Esophagus muscularis mucosa (tissue), 4 donors: ENCODE measurements at regions not wholly inside any gene's neighbourhood (a gene's known extent, or its start where the extent isn't known, plus 50 kb on each side); places are given as distances from the start of the nearest gene placed in this dataset.

Experiments used
- DNase-seq: peaks from one replicate; pipeline ENCODE4 v3.0.0-alpha.2; 2017; ENCODE audit errors: extremely low spot score
- H3K27ac ChIP-seq, 4 donors: fragments of 200-600 bp; sonication (generic); replicated peaks in 1 of 4; 1 replicate in 3 of 4; 2 replicates in 1 of 4; pipeline ENCODE4 v1.5.1; 2016 to 2019; ENCODE audit warnings: mild to moderate bottlenecking in 1 of 4
- H3K27me3 ChIP-seq, 4 donors: fragments of 200-600 bp; sonication (generic); one replicate each; pipeline versions ENCODE4 v1.5.1 to v1.6.0; 2016 to 2019
- H3K36me3 ChIP-seq, 4 donors: fragments of 200-600 bp; sonication (generic); one replicate each; pipeline ENCODE4 v1.5.1; 2016 to 2019
- H3K4me1 ChIP-seq, 4 donors: fragments of 200-600 bp; sonication (generic); one replicate each; pipeline ENCODE4 v1.5.1; 2016 to 2019
- H3K4me3 ChIP-seq, 4 donors: fragments of 200-600 bp; sonication (generic); 1 replicate in 2 of 4; 2 replicates in 2 of 4; pipeline ENCODE4 v1.5.1; 2016 to 2019; ENCODE audit warnings: mild to moderate bottlenecking in 4 of 4, moderate library complexity in 1 of 4
- H3K9me3 ChIP-seq, 4 donors: fragments of 200-600 bp; sonication (generic); 1 replicate in 3 of 4; 2 replicates in 1 of 4; pipeline ENCODE4 v1.5.1; 2016 to 2019
- EP300 ChIP-seq: sonication (generic); formaldehyde crosslinking; IDR thresholded peaks from one replicate; pipeline ENCODE4 v1.6.1; 2017; ENCODE audit warnings: antibody characterized with exemption
- POLR2A ChIP-seq: fragments of 450-650 bp; IDR thresholded peaks from one replicate; pipeline ENCODE4 v1.6.1; 2017; ENCODE audit warnings: antibody characterized with exemption, moderate library complexity, mild to moderate bottlenecking, low read depth
- POLR2AphosphoS5 ChIP-seq, 2 donors: sonication (generic); formaldehyde crosslinking; IDR thresholded peaks; one replicate each; pipeline ENCODE4 v1.6.1; 2017; ENCODE audit warnings: antibody characterized with exemption in 2 of 2
- WGBS: methylation state at CpG from one replicate; pipeline ENCODE4 v1.1.5; 2018; 5-methylcytosine and 5-hydroxymethylcytosine counted together
- intact Hi-C: fragments of 100-400 bp; cut with DNase I; formaldehyde crosslinking; loops from one replicate; pipeline ENCODE4 v1.15.1; 2023
- TF ChIP-seq, protein P1 (sequence below), 3 experiments: fragments of 200-600 bp in 2 of 3; fragments of 450-650 bp in 1 of 3; sonication (generic) in 2 of 3; IDR thresholded peaks; one replicate each; pipeline ENCODE4 v1.5.1; 2017 to 2019; ENCODE audit warnings: antibody characterized with exemption in 3 of 3, mild to moderate bottlenecking in 2 of 3, moderate library complexity in 1 of 3

DNA sequence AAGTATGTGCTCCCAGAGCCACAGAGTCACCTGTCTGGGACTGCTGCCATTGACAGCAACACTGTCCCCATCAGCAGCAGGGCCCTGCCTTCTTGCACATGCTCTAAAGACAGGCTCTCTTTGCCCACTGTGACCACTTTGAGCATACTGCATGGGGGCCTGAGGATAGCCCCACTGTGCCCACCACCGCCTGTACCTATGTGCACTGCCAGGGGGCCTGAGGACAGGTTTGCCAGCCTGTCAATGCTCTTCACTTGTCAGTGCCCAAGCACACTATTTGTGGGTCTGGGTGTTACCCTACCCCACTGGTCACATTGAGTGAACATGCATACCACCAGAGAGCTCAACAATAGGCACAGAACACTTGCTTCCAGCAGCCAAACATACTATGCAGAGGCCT lies 1137.0 kb upstream of the FANCL start:
- Histone ChIP-seq H3K9me3 (peaks cover 0 to 12% (median 4%) of the 10 kb centered on the region in 4 donors), H3K27ac (no peak overlapping the region), H3K4me1 (no peaks in the 10 kb centered on the region), H3K36me3 (no peaks in the 10 kb centered on the region), H3K4me3 (no peak overlapping the region), H3K27me3 (no peaks in the 10 kb centered on the region)
- no CpG with 5 or more reads among the region's 1 CpG for WGBS
- intact Hi-C loops: no loop called here
- DNase-seq: no peak
- TF ChIP-seq POLR2A: no peak
- TF ChIP-seq POLR2AphosphoS5 (IDR thresholded peaks at IDR 0.05): no peak
- TF ChIP-seq, protein P1, sequence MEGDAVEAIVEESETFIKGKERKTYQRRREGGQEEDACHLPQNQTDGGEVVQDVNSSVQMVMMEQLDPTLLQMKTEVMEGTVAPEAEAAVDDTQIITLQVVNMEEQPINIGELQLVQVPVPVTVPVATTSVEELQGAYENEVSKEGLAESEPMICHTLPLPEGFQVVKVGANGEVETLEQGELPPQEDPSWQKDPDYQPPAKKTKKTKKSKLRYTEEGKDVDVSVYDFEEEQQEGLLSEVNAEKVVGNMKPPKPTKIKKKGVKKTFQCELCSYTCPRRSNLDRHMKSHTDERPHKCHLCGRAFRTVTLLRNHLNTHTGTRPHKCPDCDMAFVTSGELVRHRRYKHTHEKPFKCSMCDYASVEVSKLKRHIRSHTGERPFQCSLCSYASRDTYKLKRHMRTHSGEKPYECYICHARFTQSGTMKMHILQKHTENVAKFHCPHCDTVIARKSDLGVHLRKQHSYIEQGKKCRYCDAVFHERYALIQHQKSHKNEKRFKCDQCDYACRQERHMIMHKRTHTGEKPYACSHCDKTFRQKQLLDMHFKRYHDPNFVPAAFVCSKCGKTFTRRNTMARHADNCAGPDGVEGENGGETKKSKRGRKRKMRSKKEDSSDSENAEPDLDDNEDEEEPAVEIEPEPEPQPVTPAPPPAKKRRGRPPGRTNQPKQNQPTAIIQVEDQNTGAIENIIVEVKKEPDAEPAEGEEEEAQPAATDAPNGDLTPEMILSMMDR (IDR thresholded peaks at IDR 0.05): no peak
- TF ChIP-seq EP300: no peak

DNA sequence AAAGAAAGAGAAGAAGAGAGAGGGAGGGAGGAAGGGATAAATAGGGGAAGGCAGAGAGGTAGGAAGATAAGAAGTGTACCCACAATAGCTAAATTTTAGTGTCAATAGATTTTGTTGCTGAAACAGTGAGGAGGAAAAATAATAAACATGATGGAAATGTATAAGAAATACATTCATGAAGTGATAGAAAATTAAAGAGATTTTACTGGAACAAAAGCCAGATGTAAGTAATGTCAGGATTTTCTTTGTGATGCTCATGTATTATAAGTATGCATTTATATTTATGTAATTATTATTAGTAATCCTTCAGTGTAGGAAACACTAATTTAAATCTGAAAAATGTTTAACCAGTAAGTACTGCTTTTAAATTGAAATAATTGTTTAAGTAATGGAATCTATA lies 1125.2 kb upstream of the FANCL start:
- no peak for DNase-seq
- Histone ChIP-seq H3K27me3 (no peaks in the 10 kb centered on the region), H3K9me3 (no peaks in the 10 kb centered on the region), H3K27ac (no peak overlapping the region), H3K4me1 (no peaks in the 10 kb centered on the region), H3K36me3 (no peaks in the 10 kb centered on the region), H3K4me3 (no peak overlapping the region)
- TF ChIP-seq, protein P1 (IDR thresholded peaks at IDR 0.05): no peak
- no peak for TF ChIP-seq POLR2A
- no peak for TF ChIP-seq POLR2AphosphoS5 (IDR thresholded peaks at IDR 0.05)
- TF ChIP-seq EP300: no peak
- intact Hi-C loops: no loop called here

DNA sequence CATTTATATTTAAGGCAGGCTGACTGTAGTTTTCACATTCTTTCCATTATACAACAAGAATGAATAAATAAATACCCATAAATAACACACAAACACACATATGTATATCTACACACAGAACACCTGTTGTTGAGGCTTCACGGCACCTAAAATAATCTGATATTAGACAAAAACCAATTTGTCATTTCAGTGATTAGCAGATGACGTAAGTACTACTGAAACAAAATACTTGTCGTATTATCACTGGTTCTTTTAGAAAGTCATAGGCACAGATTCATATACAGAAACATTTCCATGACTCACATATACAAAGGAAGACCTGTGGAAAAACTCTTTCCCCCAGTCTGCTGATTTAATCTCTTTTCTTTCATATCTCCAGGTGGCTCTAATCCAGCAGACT lies 1113.4 kb upstream of the FANCL start:
- WGBS: 89% methylated on average over 3 of the region's 3 CpGs
- Histone ChIP-seq H3K27ac (no peak overlapping the region), H3K36me3 (no peaks in the 10 kb centered on the region), H3K4me3 (no peak overlapping the region), H3K4me1 (peaks cover 0 to 11% (median 5%) of the 10 kb centered on the region in 4 donors), H3K27me3 (no peaks in the 10 kb centered on the region), H3K9me3 (no peaks in the 10 kb centered on the region)
- DNase-seq: no peak
- TF ChIP-seq POLR2A (no peak), POLR2AphosphoS5 (IDR thresholded peaks at IDR 0.05) (no peak), EP300 (no peak)
- TF ChIP-seq, protein P1 (IDR thresholded peaks at IDR 0.05): no peak
- intact Hi-C loops: no loop called here

DNA sequence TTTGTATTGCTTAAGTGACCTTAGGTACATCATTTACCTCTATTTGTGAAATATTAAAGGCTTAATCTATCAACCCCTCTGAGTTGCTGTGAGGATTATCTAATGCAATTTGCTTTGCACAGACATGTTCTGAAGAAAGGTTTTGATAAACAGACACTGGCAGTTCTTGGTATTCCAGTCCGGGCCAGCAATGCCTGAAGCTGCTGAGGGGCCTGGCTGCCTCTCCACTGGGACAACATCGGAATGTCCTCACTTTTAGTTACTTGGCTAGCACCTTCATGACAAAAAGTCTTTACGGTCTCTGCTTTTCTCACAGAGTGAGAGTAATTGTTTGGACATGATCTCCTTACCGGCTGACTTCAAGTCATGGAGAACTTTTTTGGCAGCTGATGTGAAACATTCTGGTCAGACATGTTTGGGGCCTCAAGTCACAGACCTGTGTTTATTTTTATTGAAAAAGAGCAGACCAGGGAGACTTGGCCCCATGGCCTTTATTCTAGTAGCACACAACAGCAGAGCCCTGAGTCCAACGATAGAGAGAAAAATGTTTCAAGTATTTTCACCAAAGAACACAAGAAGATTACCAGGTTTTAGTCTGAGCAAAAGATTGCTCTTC lies 1112.3 kb upstream of the FANCL start:
- H3K27ac ChIP-seq: peak overlapping the region in 1 of 4 donors; percentile 27
- no peak overlapping the region for H3K4me3 ChIP-seq
- intact Hi-C loops: no loop called here
- no peak for DNase-seq
- peaks cover 0 to 11% (median 5%) of the 10 kb centered on the region in 4 donors for H3K4me1 ChIP-seq
- whole genome bisulfite sequencing: 46% methylated on average over 5 of the region's 5 CpGs
- no peaks in the 10 kb centered on the region for H3K9me3 ChIP-seq
- no peak for TF ChIP-seq POLR2A
- H3K27me3 ChIP-seq: no peaks in the 10 kb centered on the region
- no peaks in the 10 kb centered on the region for H3K36me3 ChIP-seq

DNA sequence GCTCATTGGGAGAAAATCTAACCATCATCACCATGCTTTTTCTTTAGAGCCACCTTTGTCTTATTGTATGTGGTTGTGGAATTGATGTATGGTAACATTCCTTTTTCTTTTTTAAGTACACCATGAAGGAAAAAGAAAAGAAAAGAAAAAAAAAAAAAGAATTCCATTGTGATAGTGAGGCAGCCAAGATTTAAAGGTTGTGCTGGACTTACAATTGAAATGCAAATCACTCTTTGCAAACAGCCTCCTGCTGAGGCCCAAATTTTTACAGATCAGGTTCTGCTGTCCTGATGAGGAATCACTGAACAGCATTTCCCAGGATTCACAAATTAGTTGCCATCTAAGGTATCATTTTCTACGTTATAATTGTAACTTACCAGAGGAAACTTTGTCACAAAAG lies 1101.0 kb upstream of the FANCL start:
- TF ChIP-seq EP300 (no peak), POLR2AphosphoS5 (IDR thresholded peaks at IDR 0.05) (no peak), POLR2A (no peak)
- TF ChIP-seq, protein P1 (IDR thresholded peaks at IDR 0.05): no peak
- Histone ChIP-seq H3K27me3 (no peaks in the 10 kb centered on the region), H3K36me3 (no peaks in the 10 kb centered on the region), H3K4me3 (no peak overlapping the region), H3K9me3 (no peaks in the 10 kb centered on the region), H3K27ac (no peak overlapping the region), H3K4me1 (no peaks in the 10 kb centered on the region)
- no peak for DNase-seq
- intact Hi-C loops: no loop called here
- 57% methylated on average over 1 of the region's 1 CpG for WGBS
